Esophagus (tissue), 2 donors: ENCODE measurements at regions not wholly inside any gene's neighbourhood (a gene's known extent, or its start where the extent isn't known, plus 50 kb on each side); places are given as distances from the start of the nearest gene placed in this dataset.
"Not testable (repeated sequence)": the region's sequence is repeated elsewhere in the genome, so short reads cannot be mapped to it uniquely, and the experiment has no call there.

Experiments
- H3K27ac ChIP-seq, 2 donors: one replicate each; pipeline ENCODE4 v1.5.1; 2013; ENCODE audit warnings: low read depth in 2 of 2, mild to moderate bottlenecking in 2 of 2, inconsistent platforms in 1 of 2, low read length in 1 of 2, moderate library complexity in 1 of 2
- H3K27me3 ChIP-seq, 2 donors: one replicate each; pipeline ENCODE4 v1.6.1; 2013; ENCODE audit warnings: low read length in 2 of 2, control low read depth in 1 of 2, mild to moderate bottlenecking in 1 of 2; ENCODE audit not compliant: insufficient read depth in 2 of 2, control insufficient read depth in 1 of 2
- H3K36me3 ChIP-seq, 2 donors: one replicate each; pipeline ENCODE4 v1.6.1; 2013; ENCODE audit warnings: low read length in 1 of 2; ENCODE audit not compliant: control insufficient read depth in 2 of 2, insufficient read depth in 2 of 2
- H3K4me1 ChIP-seq, 2 donors: one replicate each; pipeline ENCODE4 v1.6.1; 2013; ENCODE audit warnings: low read length in 1 of 2; ENCODE audit not compliant: control insufficient read depth in 2 of 2, insufficient read depth in 2 of 2
- H3K4me3 ChIP-seq, 2 donors: one replicate each; pipeline ENCODE4 v1.5.1; 2013; ENCODE audit warnings: low read length in 2 of 2, mild to moderate bottlenecking in 2 of 2, low read depth in 1 of 2, moderate library complexity in 1 of 2
- H3K9me3 ChIP-seq, 2 donors: one replicate each; pipeline ENCODE4 v1.6.1; 2013; ENCODE audit warnings: mild to moderate bottlenecking in 2 of 2, low read depth in 1 of 2, low read length in 1 of 2, moderate library complexity in 1 of 2; ENCODE audit not compliant: control insufficient read depth in 2 of 2, insufficient read depth in 1 of 2
- WGBS, 2 donors: extraction: QIAGEN DNeasy Blood & Tissue Kit; methylation state at CpG; one replicate each; pipeline ENCODE4 v1.1.7; 2013; 5-methylcytosine and 5-hydroxymethylcytosine counted together
- donor health status: healthy with polysubstance abuse.
- donor health status: Bipolar disorder and iron deficiency.

- H3K4me1 ChIP-seq, H3K27ac ChIP-seq, H3K9me3 ChIP-seq, H3K27me3 ChIP-seq, H3K4me3 ChIP-seq, H3K36me3 ChIP-seq: not testable (repeated sequence)
- 85 to 97% methylated on average over 2 of the region's 2 CpGs for WGBS, 2 donors
Measured at GRCh38 chr2:150059676-150060075, 427.8 kb downstream of the RND3 start.

- 57 to 71% methylated on average over 3 of the region's 3 CpGs for WGBS, 2 donors
- H3K36me3 ChIP-seq, result no peaks in the 10 kb centered on the region
Measured at GRCh38 chr2:150052457-150052856, 435.0 kb downstream of the RND3 start.

GRCh38 chr2:150051004-150051403, 436.5 kb downstream of the RND3 start:
- H3K9me3 ChIP-seq, result no peaks in the 10 kb centered on the region
- no peaks in the 10 kb centered on the region for H3K27me3 ChIP-seq
- no peaks in the 10 kb centered on the region for H3K4me1 ChIP-seq
- H3K4me3 ChIP-seq, result no peak overlapping the region
- H3K27ac ChIP-seq, result no peak overlapping the region
- no peaks in the 10 kb centered on the region for H3K36me3 ChIP-seq

More at GRCh38 chr2:150052457-150052856, 435.0 kb downstream of the RND3 start:
- Histone ChIP-seq H3K4me1 (no peaks in the 10 kb centered on the region), H3K27ac (no peak overlapping the region), H3K4me3 (no peak overlapping the region), H3K27me3 (no peaks in the 10 kb centered on the region), H3K9me3 (no peaks in the 10 kb centered on the region)

- H3K4me3 ChIP-seq, result no peak overlapping the region
- H3K9me3 ChIP-seq, result no peaks in the 10 kb centered on the region
- H3K36me3 ChIP-seq, result no peaks in the 10 kb centered on the region
- H3K4me1 ChIP-seq, result no peaks in the 10 kb centered on the region
- no peak overlapping the region for H3K27ac ChIP-seq
- WGBS, 2 donors, result 80 to 81% methylated on average over 5 of the region's 5 CpGs
- no peaks in the 10 kb centered on the region for H3K27me3 ChIP-seq
Measured at GRCh38 chr2:150050036-150050435, 437.4 kb downstream of the RND3 start.

DNA sequence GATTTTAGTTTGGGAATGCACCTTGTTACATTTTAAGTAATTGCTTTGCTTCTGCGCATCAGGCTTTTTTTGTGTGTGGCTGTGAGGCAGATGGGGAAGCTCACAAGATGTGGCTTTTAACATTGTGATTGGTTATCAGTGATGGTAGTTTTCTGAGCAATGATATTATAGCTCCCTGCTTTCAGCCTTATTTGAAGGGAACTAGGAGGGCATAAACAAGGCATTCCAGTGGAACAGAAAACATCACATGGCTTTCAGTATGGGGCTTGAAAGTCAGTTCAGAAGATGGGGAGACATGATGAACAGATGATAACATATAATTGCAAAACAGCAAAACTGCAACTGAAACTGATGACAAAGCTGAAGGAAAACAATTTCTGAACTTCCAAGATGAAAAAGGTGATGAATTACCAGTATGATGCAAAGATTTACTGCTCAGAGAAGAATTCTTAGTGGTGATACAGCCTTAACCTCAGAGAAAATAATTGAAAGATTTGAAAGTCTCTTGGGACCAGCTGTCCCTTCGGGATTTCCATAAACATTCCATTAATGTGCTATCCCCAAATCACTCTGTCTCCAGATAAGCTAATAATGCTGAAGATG, 439.7 kb downstream of the RND3 start:
- 86% methylated on average over 2 of the region's 2 CpGs for WGBS, 2 donors
- H3K9me3 ChIP-seq, result no peaks in the 10 kb centered on the region
- no peaks in the 10 kb centered on the region for H3K36me3 ChIP-seq
- H3K27me3 ChIP-seq, result no peaks in the 10 kb centered on the region
- no peak overlapping the region for H3K27ac ChIP-seq
- H3K4me3 ChIP-seq, result no peak overlapping the region
- H3K4me1 ChIP-seq, result no peaks in the 10 kb centered on the region

- no peaks in the 10 kb centered on the region for H3K27me3 ChIP-seq
- no peak overlapping the region for H3K27ac ChIP-seq
- H3K4me1 ChIP-seq, result no peaks in the 10 kb centered on the region
- no peaks in the 10 kb centered on the region for H3K9me3 ChIP-seq
- no peak overlapping the region for H3K4me3 ChIP-seq
- H3K36me3 ChIP-seq, result no peaks in the 10 kb centered on the region
- WGBS, 2 donors, result 86 to 89% methylated on average over 4 of the region's 4 CpGs
Measured at GRCh38 chr2:150046810-150047209, 440.7 kb downstream of the RND3 start.

- Histone ChIP-seq H3K27ac (no peak overlapping the region), H3K4me1 (no peaks in the 10 kb centered on the region), H3K36me3 (no peaks in the 10 kb centered on the region), H3K4me3 (no peak overlapping the region), H3K27me3 (no peaks in the 10 kb centered on the region), H3K9me3 (no peaks in the 10 kb centered on the region)
- WGBS, 2 donors, result 70 to 75% methylated on average over 5 of the region's 5 CpGs
Measured at GRCh38 chr2:150046211-150046610, 441.3 kb downstream of the RND3 start.

- H3K9me3 ChIP-seq, result no peaks in the 10 kb centered on the region
- 79 to 86% methylated on average over 4 of the region's 4 CpGs for WGBS, 2 donors
Measured at GRCh38 chr2:150045601-150046000, 441.9 kb downstream of the RND3 start.

DNA sequence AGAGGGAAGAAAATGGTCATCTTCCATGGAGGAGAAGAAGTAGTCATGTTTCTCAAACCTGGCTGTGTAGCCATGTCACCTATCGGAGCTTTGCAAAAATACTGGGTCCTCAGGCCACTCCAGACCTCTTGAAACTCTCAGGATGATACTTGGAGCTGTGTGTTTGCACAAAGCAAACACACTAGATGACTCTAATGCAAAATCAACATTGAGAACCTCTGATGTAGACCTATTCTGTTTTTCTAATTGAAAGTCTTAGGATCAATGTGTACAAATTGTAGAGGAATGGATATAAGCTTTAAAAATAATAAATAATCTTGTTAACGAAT, 444.3 kb downstream of the RND3 start:
- WGBS, 2 donors, result 86 to 90% methylated on average over 2 of the region's 2 CpGs
- Histone ChIP-seq H3K9me3 (no peaks in the 10 kb centered on the region), H3K27me3 (no peaks in the 10 kb centered on the region), H3K4me1 (no peaks in the 10 kb centered on the region), H3K27ac (no peak overlapping the region), H3K4me3 (no peak overlapping the region), H3K36me3 (no peaks in the 10 kb centered on the region)

More at GRCh38 chr2:150045601-150046000, 441.9 kb downstream of the RND3 start:
- no peaks in the 10 kb centered on the region for H3K4me1 ChIP-seq
- H3K4me3 ChIP-seq, result no peak overlapping the region
- H3K27me3 ChIP-seq, result no peaks in the 10 kb centered on the region
- no peak overlapping the region for H3K27ac ChIP-seq
- no peaks in the 10 kb centered on the region for H3K36me3 ChIP-seq

DNA sequence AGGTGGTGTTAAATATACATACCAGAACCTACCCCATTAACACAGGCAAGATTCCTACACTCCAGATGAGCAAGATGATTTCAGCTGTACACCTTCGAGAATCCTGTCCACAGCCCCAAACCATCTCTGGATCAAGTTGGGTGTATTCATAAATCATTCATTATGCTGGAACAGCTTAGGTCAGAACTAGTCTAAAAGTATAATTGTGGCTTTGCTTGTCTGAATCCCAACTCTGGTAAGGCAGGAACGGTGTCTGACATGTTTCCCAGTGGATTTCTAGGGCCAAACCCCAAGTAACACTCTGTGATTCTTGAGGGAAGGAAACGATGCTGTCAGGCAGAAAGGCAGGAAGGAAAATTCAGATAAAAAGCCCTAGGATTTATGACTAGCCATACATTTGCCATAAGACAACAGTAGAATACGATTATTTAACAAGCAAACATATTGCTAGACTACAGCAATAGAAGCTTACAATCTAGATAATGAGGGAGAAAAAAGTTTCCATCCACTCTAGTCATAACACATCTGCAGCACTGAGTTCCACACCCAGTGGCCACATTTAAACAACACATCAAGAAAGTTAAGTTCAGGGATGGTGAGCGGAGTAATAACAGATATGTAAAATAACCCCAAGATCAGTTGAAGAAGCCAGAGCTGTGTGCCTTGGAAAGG, 444.8 kb downstream of the RND3 start:
- no peaks in the 10 kb centered on the region for H3K4me1 ChIP-seq
- H3K9me3 ChIP-seq, result no peaks in the 10 kb centered on the region
- WGBS, 2 donors, result 82 to 83% methylated on average over 5 of the region's 5 CpGs
- no peak overlapping the region for H3K27ac ChIP-seq
- no peaks in the 10 kb centered on the region for H3K27me3 ChIP-seq
- no peak overlapping the region for H3K4me3 ChIP-seq
- no peaks in the 10 kb centered on the region for H3K36me3 ChIP-seq
